ENCODE measurements at regions not wholly inside any gene's neighbourhood (a gene's known extent, or its start where the extent isn't known, plus 50 kb on each side); places are given as distances from the start of the nearest gene placed in this dataset.
"Not testable (repeated sequence)": the region's sequence is repeated elsewhere in the genome, so short reads cannot be mapped to it uniquely, and the experiment has no call there.

DNA sequence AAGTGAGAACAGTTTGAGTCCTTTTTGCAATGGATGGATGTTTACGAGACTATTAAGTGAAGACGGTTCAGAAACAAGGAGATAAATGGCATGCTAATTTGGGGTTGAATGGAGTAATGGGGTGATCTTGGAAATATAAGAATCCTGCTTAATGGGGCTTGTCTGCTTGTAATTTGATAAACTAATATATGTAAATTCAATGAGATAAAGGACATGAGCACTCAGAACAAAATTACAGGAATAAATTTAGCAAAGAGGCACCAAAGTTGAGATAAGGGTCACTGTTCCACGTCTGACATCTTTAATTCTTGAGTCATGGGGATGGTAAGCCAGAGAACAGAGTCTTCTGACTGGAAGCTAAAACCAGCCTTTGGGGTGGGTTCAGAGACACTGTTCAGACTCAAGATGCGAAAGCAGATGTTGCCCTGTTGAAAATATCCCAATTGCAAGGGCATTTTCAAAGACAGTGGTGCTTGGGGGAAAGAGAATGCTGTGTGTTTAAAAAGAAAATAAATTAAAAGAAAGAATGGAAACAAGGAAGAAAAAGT, 67.8 kb upstream of the CHRNB4 start:
- H3K27ac Mint-ChIP-seq: no peak overlapping the region
- peaks cover 9% of the 10 kb centered on the region for H3K4me1 Mint-ChIP-seq (ENCODE audit: low read depth)
- H3K36me3 Mint-ChIP-seq (ENCODE audit: low read depth): no peaks in the 10 kb centered on the region
- intact Hi-C loops (cut with micrococcal nuclease): loop anchor here (1.0 kb wide), 2 partner anchors 68 to 90 kb away; no protein-coding TSS in a partner anchor
- H3K4me3 Mint-ChIP-seq (ENCODE audit: low read depth): no peak overlapping the region
- no peaks in the 10 kb centered on the region for H3K9me3 Mint-ChIP-seq
- no peak for DNase-seq (ENCODE audit: low spot score)
- H3K27me3 Mint-ChIP-seq (ENCODE audit: low read depth): peaks cover 42% of the 10 kb centered on the region

DNA sequence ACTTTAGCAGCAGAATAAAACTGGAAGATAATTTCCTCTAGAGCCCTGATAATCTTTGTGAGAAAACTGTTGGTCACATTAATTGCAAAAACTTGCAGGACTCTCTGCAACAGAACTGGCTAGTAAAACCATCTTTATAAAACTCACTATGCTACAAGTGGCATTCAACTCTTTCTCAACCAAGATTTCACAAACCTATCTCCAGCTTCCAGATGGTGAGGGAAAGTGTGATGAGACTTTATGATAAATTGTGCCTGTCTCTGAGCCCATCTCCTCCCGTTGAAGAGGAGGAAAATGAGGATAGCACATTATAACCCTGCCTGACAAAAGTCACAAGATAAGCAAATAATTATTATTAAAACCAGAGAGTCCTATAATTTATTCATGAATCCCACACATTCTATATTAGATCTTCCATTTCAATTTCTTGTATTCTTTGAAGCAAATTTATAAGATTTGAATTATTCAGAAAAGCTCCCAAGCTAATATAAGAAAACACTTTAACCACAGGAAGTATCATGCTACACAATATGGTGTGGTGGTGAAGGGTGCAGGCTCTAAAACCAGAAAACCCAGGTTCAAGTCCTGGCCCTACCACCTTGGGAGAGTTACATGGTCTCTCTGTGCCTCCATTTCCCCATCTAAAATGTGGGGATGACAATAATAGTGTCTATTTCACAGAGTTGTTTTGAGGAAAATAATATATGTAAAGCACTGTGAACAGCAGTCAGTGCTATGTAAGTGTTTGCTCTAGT, 65.6 kb upstream of the CHRNB4 start:
- peaks cover 45% of the 10 kb centered on the region for H3K27me3 Mint-ChIP-seq (ENCODE audit: low read depth)
- H3K4me1 Mint-ChIP-seq (ENCODE audit: low read depth); H3K36me3 Mint-ChIP-seq (ENCODE audit: low read depth); H3K27ac Mint-ChIP-seq; DNase-seq (ENCODE audit: low spot score); H3K4me3 Mint-ChIP-seq (ENCODE audit: low read depth); H3K9me3 Mint-ChIP-seq; intact Hi-C loops (cut with micrococcal nuclease): not testable (repeated sequence)

DNA sequence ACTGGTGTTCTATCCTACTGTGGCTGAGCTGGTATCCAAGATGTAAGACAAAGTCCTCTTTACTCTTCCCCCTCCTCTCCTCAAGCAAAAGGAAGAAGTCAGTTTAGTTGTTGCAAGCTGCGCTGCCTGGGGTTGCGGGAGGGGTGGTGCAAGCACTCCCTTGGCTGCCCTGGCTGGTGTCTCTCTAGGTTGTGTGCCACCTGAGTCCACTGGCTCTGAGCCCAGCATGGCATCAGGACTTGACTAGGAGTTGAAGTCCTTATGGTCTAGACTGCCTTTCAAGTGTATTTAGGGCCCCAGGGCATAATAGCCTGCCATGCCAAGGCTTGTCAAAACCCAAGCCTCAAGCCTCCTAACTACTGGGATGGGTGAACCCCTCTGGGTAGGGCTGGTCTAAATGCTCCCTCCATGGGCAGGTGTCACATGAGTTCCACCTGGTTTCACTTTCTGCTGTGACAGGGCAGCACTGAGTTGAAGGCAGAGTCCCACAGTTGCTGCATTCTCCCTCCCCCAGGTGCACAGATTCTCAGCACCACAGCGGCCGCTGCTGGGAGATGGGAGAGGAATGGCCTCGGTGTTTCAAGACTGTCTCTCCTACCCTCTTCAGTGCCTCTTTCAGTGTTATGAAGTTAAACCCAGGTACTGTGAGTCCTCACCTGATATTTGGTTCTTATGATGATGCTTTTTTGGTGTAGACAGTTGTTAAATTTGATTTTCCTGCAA, 62.5 kb upstream of the CHRNB4 start:
- H3K36me3 Mint-ChIP-seq (ENCODE audit: low read depth); intact Hi-C loops (cut with micrococcal nuclease): not testable (repeated sequence)
- peaks cover 49% of the 10 kb centered on the region for H3K27me3 Mint-ChIP-seq (ENCODE audit: low read depth)

GRCh38 chr15:78702609-78703333, 61.8 kb upstream of the CHRNB4 start:
- Mint-ChIP-seq H3K4me3 (ENCODE audit: low read depth) (no peak overlapping the region), H3K4me1 (ENCODE audit: low read depth) (peaks cover 3% of the 10 kb centered on the region), H3K9me3 (no peaks in the 10 kb centered on the region), H3K27ac (no peak overlapping the region), H3K27me3 (ENCODE audit: low read depth) (peaks cover 51% of the 10 kb centered on the region), H3K36me3 (ENCODE audit: low read depth) (no peaks in the 10 kb centered on the region)
- intact Hi-C loops (cut with micrococcal nuclease): no loop called here
- DNase-seq (ENCODE audit: low spot score): no peak

More for the DNA sequence above, 62.5 kb upstream of the CHRNB4 start:
- H3K4me1 Mint-ChIP-seq (ENCODE audit: low read depth); DNase-seq (ENCODE audit: low spot score); H3K4me3 Mint-ChIP-seq (ENCODE audit: low read depth); H3K27ac Mint-ChIP-seq; H3K9me3 Mint-ChIP-seq: not testable (repeated sequence)

DNA sequence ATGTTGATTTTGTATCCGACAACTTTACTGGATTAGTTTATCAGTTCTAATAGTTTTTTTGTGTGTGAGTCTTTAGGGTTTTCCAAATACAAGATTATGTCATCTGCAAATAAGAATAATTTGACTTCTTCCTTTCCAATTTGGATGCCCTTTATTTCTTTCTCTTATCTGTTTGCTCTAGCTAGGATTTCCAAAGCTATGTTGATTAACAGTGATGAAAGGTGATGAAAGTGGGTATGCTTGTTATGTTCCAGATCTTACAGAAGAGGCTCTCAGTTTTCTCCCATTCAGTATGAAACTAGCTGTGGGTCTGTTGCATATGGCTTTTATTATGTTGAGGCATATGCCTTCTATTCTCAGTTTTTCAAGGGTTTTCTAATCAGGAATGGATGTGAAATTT, 56.4 kb upstream of the CHRNB4 start:
- Mint-ChIP-seq H3K9me3 (no peaks in the 10 kb centered on the region), H3K27ac (no peak overlapping the region), H3K27me3 (ENCODE audit: low read depth) (peaks cover 33% of the 10 kb centered on the region), H3K4me1 (ENCODE audit: low read depth) (no peaks in the 10 kb centered on the region), H3K4me3 (ENCODE audit: low read depth) (no peak overlapping the region), H3K36me3 (ENCODE audit: low read depth) (no peaks in the 10 kb centered on the region)
- DNase-seq (ENCODE audit: low spot score): no peak
- intact Hi-C loops (cut with micrococcal nuclease): no loop called here

DNA sequence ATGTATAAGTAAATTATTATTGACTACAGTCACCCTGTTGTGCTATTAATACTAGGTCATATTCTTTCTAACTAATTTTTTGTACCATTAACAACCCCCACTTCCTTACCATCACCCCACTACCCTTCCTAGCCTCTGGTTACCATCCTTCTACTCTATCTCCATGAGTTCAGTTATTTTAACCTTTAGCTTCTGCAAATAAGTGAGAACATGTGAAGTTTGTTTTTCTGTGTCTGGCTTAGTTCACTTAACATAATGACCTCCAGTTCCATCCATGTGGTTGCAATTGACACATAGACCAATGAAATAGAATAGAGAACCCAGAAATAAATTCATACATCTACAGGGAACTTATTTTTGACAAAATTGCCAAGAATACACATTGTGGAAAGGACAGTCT, 55.4 kb upstream of the CHRNB4 start:
- no peaks in the 10 kb centered on the region for H3K4me1 Mint-ChIP-seq (ENCODE audit: low read depth)
- intact Hi-C loops (cut with micrococcal nuclease): no loop called here
- H3K36me3 Mint-ChIP-seq (ENCODE audit: low read depth): no peaks in the 10 kb centered on the region

GRCh38 chr15:78695854-78696253, 54.8 kb upstream of the CHRNB4 start:
- Mint-ChIP-seq H3K4me1 (ENCODE audit: low read depth) (no peaks in the 10 kb centered on the region), H3K4me3 (ENCODE audit: low read depth) (no peak overlapping the region), H3K36me3 (ENCODE audit: low read depth) (no peaks in the 10 kb centered on the region), H3K9me3 (no peaks in the 10 kb centered on the region), H3K27me3 (ENCODE audit: low read depth) (peaks cover 30% of the 10 kb centered on the region), H3K27ac (no peak overlapping the region)
- DNase-seq (ENCODE audit: low spot score): no peak
- intact Hi-C loops (cut with micrococcal nuclease): no loop called here

More for the DNA sequence above, 55.4 kb upstream of the CHRNB4 start:
- Mint-ChIP-seq H3K9me3 (no peaks in the 10 kb centered on the region), H3K4me3 (ENCODE audit: low read depth) (no peak overlapping the region), H3K27ac (no peak overlapping the region), H3K27me3 (ENCODE audit: low read depth) (peaks cover 30% of the 10 kb centered on the region)
- no peak for DNase-seq (ENCODE audit: low spot score)

DNA sequence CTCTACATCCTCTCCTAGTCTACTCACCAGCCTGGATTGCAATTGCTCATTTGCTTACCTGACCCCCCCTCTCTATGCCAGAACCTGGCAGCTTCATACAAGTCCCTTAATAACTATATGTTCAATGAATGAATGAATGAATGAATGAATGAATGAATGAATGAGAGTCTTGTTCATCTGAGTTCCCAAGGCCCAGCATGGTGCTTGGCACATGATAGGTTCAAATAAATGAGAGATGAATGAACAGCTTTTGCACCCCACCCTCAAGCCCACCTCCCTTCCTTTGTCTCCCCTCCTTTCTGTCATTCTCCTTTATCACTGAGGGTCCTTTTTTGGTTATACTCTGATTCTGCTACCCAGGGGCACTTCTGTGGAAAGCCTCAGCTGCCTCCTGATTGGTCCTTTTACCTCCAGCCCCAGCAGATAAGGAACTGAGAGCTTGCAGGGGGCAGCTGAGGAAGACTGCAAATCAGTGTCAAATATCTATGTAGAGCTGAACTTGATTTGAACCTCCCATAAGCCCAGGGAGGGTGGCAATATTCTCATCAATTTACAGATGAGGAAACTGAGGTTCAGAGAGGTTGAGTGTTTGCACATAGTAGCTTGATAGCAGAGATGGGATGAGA, 54.1 kb upstream of the CHRNB4 start:
- Mint-ChIP-seq H3K9me3 (no peaks in the 10 kb centered on the region), H3K4me1 (ENCODE audit: low read depth) (no peaks in the 10 kb centered on the region), H3K27ac (no peak overlapping the region), H3K4me3 (ENCODE audit: low read depth) (no peak overlapping the region), H3K27me3 (ENCODE audit: low read depth) (peaks cover 29% of the 10 kb centered on the region), H3K36me3 (ENCODE audit: low read depth) (no peaks in the 10 kb centered on the region)
- no peak for DNase-seq (ENCODE audit: low spot score)
- intact Hi-C loops (cut with micrococcal nuclease): no loop called here

DNA sequence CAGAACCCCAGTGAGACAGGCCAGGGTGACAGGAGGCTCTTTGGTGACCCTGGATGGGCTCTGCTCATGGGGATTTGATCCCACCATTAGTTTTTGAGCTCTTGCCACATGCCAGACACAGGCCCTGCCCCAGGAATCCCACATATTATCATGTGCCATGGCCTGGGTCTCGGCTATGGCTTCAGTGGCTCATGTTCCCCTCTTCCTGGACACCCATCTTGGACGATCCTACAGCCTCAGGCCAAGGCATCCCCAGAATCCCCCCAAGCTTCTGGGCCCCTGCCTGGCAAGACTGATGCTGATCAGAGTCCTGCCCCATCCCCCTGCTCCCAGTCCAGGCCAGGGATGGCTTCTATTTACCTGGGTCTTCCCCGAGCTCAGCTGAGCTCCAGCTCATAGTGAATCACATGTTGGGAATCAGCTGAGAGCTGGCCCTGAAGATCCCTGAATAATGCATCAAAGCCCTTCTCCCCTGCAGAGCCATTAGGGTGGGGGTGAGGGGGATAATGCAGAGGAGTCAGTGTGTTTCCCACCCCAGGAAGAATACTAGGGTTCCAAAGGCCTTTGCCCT, 50.9 kb upstream of the CHRNB4 start:
- no peaks in the 10 kb centered on the region for H3K36me3 Mint-ChIP-seq (ENCODE audit: low read depth)
- no peak overlapping the region for H3K4me3 Mint-ChIP-seq (ENCODE audit: low read depth)
- no peaks in the 10 kb centered on the region for H3K9me3 Mint-ChIP-seq
- no peaks in the 10 kb centered on the region for H3K4me1 Mint-ChIP-seq (ENCODE audit: low read depth)
- DNase-seq (ENCODE audit: low spot score): no peak
- peaks cover 4% of the 10 kb centered on the region for H3K27me3 Mint-ChIP-seq (ENCODE audit: low read depth)
- intact Hi-C loops (cut with micrococcal nuclease): no loop called here
- H3K27ac Mint-ChIP-seq: no peak overlapping the region

DNA sequence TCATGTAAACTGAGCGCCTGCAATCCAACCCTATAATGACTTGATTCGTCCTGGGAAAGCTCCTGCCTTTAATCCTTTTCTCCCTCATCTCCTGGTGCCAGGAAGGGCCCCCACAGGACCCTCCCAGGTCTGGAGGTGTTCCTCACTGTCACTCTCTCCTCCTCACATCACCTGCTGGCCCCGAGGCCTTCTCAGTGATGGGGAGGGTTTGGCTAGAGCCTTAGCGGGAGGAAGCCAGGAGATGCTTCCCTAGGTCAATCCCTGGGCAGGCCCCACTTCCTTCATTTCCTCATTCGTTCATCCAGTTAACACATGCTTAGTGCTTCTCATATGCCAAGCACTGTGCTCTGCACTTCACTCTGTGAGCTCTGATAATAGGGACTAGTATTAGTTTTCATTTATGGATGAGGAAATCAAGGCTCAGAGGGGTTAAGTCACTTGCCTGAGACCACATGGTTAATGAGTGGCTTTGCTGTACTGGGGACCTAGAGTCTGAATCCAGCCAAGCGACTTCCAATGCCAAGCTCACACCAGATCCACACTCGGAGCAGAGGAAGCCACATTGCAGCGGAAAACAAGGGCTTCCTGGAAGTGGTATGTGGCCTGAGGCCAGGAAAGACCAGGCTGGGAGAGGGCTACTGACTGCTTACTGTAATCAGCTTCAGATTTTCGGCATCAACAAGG, 50.3 kb upstream of the CHRNB4 start:
- Mint-ChIP-seq H3K4me1 (ENCODE audit: low read depth) (no peaks in the 10 kb centered on the region), H3K4me3 (ENCODE audit: low read depth) (no peak overlapping the region), H3K27ac (no peak overlapping the region), H3K9me3 (no peaks in the 10 kb centered on the region), H3K27me3 (ENCODE audit: low read depth) (peaks cover 4% of the 10 kb centered on the region), H3K36me3 (ENCODE audit: low read depth) (no peaks in the 10 kb centered on the region)
- intact Hi-C loops (cut with micrococcal nuclease): no loop called here
- no peak for DNase-seq (ENCODE audit: low spot score)
